ENCODE measurements at regions not wholly inside any gene's neighbourhood (a gene's known extent, or its start where the extent isn't known, plus 50 kb on each side); places are given as distances from the start of the nearest gene placed in this dataset.

DNA sequence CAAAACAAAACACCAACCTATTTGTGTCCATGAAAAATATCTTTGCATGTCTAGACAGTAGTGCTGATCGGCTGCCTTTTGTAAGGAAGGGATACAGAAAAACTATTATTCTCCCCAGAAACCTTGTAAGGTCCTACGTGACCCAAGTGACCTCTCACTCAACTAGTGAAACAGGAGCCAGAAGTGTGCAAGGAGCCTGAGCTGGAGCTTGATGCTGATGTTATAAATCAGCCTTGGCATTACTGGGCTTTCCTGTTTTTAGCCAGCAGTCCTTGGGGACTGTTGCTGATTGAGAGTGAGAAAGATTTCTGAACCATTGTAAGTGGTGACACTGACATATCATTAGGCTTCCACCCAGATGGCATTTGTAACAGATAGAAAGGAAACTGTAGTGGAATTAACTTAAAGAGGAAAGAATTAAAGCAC is 100.8 kb upstream of the LIMCH1 start:
- Histone ChIP-seq H3K36me3 (ENCODE audit: control insufficient read depth in 4 of 4, insufficient read depth in 3 of 4, low read depth in 1 of 4, low read length in 3 of 4) (no peaks in the 10 kb centered on the region), H3K27ac (ENCODE audit: low read depth in 1 of 2, low read length in 2 of 2) (peak overlapping the region; percentile 0), H3K4me3 (ENCODE audit: low read depth in 1 of 3, low read length in 3 of 3) (no peak overlapping the region), H3K27me3 (ENCODE audit: control insufficient read depth in 4 of 4, insufficient read depth in 4 of 4, low read length in 3 of 4) (no peaks in the 10 kb centered on the region), H3K9me3 (ENCODE audit: control insufficient read depth in 4 of 4, low read length in 3 of 4) (no peaks in the 10 kb centered on the region), H3K9ac (ENCODE audit: low read depth in 1 of 2, low read length in 2 of 2) (no peak overlapping the region), H3K4me1 (ENCODE audit: control insufficient read depth in 4 of 4, insufficient read depth in 4 of 4, low read length in 3 of 4) (peaks cover 0 to 30% (median 19%) of the 10 kb centered on the region in 4 donors)
- WGBS: 74% methylated on average over 2 of the region's 2 CpGs
- no peak for DNase-seq (ENCODE audit: low spot score)
- TF ChIP-seq NR2F2 (IDR thresholded peaks at IDR 0.05) (peak; percentile 68), YY1 (IDR thresholded peaks at IDR 0.05) (no peak)

DNA sequence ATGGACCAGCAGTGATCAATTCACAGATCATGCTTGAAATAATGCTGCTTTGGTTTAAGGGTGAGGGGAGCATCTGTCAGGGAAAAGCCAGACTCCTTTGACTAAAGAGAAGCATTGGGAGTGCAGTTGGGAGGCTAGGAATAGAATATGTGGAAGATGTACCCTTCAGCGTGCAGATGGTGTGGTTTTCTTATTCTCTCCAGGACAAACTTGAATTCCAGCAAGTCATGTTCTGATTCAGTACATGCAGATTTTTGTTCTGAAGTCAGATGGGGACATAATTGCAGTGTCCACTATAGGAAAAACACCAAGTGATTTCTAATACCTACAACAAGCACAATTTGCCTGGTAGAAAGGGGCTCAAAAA is 99.0 kb upstream of the LIMCH1 start:
- H3K9me3 ChIP-seq (ENCODE audit: control insufficient read depth in 4 of 4, low read length in 3 of 4): no peaks in the 10 kb centered on the region
- no peak overlapping the region for H3K4me3 ChIP-seq (ENCODE audit: low read depth in 1 of 3, low read length in 3 of 3)
- peaks cover 0 to 35% (median 21%) of the 10 kb centered on the region in 4 donors for H3K4me1 ChIP-seq (ENCODE audit: control insufficient read depth in 4 of 4, insufficient read depth in 4 of 4, low read length in 3 of 4)
- no peaks in the 10 kb centered on the region for H3K27me3 ChIP-seq (ENCODE audit: control insufficient read depth in 4 of 4, insufficient read depth in 4 of 4, low read length in 3 of 4)
- WGBS: 94% methylated on average over 1 of the region's 1 CpG
- TF ChIP-seq JUND (IDR thresholded peaks at IDR 0.05): no peak
- TF ChIP-seq, protein P1, sequence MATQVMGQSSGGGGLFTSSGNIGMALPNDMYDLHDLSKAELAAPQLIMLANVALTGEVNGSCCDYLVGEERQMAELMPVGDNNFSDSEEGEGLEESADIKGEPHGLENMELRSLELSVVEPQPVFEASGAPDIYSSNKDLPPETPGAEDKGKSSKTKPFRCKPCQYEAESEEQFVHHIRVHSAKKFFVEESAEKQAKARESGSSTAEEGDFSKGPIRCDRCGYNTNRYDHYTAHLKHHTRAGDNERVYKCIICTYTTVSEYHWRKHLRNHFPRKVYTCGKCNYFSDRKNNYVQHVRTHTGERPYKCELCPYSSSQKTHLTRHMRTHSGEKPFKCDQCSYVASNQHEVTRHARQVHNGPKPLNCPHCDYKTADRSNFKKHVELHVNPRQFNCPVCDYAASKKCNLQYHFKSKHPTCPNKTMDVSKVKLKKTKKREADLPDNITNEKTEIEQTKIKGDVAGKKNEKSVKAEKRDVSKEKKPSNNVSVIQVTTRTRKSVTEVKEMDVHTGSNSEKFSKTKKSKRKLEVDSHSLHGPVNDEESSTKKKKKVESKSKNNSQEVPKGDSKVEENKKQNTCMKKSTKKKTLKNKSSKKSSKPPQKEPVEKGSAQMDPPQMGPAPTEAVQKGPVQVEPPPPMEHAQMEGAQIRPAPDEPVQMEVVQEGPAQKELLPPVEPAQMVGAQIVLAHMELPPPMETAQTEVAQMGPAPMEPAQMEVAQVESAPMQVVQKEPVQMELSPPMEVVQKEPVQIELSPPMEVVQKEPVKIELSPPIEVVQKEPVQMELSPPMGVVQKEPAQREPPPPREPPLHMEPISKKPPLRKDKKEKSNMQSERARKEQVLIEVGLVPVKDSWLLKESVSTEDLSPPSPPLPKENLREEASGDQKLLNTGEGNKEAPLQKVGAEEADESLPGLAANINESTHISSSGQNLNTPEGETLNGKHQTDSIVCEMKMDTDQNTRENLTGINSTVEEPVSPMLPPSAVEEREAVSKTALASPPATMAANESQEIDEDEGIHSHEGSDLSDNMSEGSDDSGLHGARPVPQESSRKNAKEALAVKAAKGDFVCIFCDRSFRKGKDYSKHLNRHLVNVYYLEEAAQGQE (IDR thresholded peaks at IDR 0.05): no peak
- TF ChIP-seq HNF4A (conservative IDR thresholded peaks at IDR 0.05): no peak
- TF ChIP-seq RAD21 (IDR thresholded peaks at IDR 0.05): no peak
- TF ChIP-seq HNF4G (IDR thresholded peaks at IDR 0.05): no peak
- TF ChIP-seq EGR1 (IDR thresholded peaks at IDR 0.05; ENCODE audit: low read depth in 2 of 2): no peak
- TF ChIP-seq, protein P2, sequence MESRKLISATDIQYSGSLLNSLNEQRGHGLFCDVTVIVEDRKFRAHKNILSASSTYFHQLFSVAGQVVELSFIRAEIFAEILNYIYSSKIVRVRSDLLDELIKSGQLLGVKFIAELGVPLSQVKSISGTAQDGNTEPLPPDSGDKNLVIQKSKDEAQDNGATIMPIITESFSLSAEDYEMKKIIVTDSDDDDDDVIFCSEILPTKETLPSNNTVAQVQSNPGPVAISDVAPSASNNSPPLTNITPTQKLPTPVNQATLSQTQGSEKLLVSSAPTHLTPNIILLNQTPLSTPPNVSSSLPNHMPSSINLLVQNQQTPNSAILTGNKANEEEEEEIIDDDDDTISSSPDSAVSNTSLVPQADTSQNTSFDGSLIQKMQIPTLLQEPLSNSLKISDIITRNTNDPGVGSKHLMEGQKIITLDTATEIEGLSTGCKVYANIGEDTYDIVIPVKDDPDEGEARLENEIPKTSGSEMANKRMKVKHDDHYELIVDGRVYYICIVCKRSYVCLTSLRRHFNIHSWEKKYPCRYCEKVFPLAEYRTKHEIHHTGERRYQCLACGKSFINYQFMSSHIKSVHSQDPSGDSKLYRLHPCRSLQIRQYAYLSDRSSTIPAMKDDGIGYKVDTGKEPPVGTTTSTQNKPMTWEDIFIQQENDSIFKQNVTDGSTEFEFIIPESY (IDR thresholded peaks at IDR 0.05): no peak
- no peak for DNase-seq (ENCODE audit: low spot score)
- H3K9ac ChIP-seq (ENCODE audit: low read depth in 1 of 2, low read length in 2 of 2): no peak overlapping the region
- H3K27ac ChIP-seq (ENCODE audit: low read depth in 1 of 2, low read length in 2 of 2): no peak overlapping the region
- H3K36me3 ChIP-seq (ENCODE audit: control insufficient read depth in 4 of 4, insufficient read depth in 3 of 4, low read depth in 1 of 4, low read length in 3 of 4): no peaks in the 10 kb centered on the region

DNA sequence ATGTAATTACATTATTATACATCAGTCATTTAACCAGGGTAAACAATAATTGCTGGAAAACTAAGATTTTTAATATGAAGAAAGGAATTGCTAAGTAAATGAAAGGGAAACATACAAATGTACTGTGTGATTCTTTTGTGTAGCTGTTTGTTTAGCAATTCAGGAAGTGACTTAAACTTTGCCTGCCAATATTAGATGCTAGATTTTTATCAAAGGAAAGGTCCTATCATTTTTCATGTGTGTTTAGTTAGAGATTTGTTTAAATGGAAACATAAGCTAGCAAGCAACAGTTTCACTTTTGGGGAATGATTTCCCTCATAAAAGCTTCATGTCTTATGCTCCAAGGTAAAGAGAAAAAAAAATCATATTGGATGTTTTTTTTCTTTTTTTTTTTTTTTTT is 95.1 kb upstream of the LIMCH1 start:
- H3K27ac ChIP-seq (ENCODE audit: low read depth in 1 of 2, low read length in 2 of 2): no peak overlapping the region
- peaks cover 1 to 23% (median 17%) of the 10 kb centered on the region in 4 donors for H3K4me1 ChIP-seq (ENCODE audit: control insufficient read depth in 4 of 4, insufficient read depth in 4 of 4, low read length in 3 of 4)
- no peak overlapping the region for H3K9ac ChIP-seq (ENCODE audit: low read depth in 1 of 2, low read length in 2 of 2)
- H3K9me3 ChIP-seq (ENCODE audit: control insufficient read depth in 4 of 4, low read length in 3 of 4): no peaks in the 10 kb centered on the region
- no peaks in the 10 kb centered on the region for H3K27me3 ChIP-seq (ENCODE audit: control insufficient read depth in 4 of 4, insufficient read depth in 4 of 4, low read length in 3 of 4)
- no peaks in the 10 kb centered on the region for H3K36me3 ChIP-seq (ENCODE audit: control insufficient read depth in 4 of 4, insufficient read depth in 3 of 4, low read depth in 1 of 4, low read length in 3 of 4)
- DNase-seq (ENCODE audit: low spot score): no peak
- H3K4me3 ChIP-seq (ENCODE audit: low read depth in 1 of 3, low read length in 3 of 3): no peak overlapping the region
- no peak for TF ChIP-seq JUND (IDR thresholded peaks at IDR 0.05)
- no peak for TF ChIP-seq RAD21 (IDR thresholded peaks at IDR 0.05)
- TF ChIP-seq HNF4G (IDR thresholded peaks at IDR 0.05): no peak
- TF ChIP-seq NR2F2 (IDR thresholded peaks at IDR 0.05): no peak
- TF ChIP-seq FOXA1 (IDR thresholded peaks at IDR 0.05): no peak
- TF ChIP-seq RXRA (IDR thresholded peaks at IDR 0.05): no peak
